Left lung (tissue), 4 donors: ENCODE measurements at regions not wholly inside any gene's neighbourhood (a gene's known extent, or its start where the extent isn't known, plus 50 kb on each side); places are given as distances from the start of the nearest gene placed in this dataset.

Source experiments
- ATAC-seq: fragments of 200-7000 bp; cut with Tn5 transposase; one replicate; pipeline ENCODE4 v1.9.1; 2020; ENCODE audit warnings: moderate library complexity
- DNase-seq, 4 donors: peaks; one replicate each; pipeline ENCODE4 v3.0.0-alpha.2; 2013 to 2020
- H3K27ac ChIP-seq, 2 donors: fragments of 200-600 bp; sonication (generic) in 1 of 2; one replicate each; pipeline versions ENCODE4 v1.5.0 to v1.8.0; 2020 to 2021
- H3K27me3 ChIP-seq, 2 donors: fragments of 200-600 bp; sonication (generic) in 1 of 2; one replicate each; pipeline versions ENCODE4 v1.5.0 to v1.8.0; 2020 to 2021
- H3K36me3 ChIP-seq, 2 donors: fragments of 200-600 bp; sonication (generic) in 1 of 2; one replicate each; pipeline versions ENCODE4 v1.5.0 to v1.8.0; 2020 to 2021
- H3K4me1 ChIP-seq, 2 donors: fragments of 200-600 bp; one replicate each; pipeline ENCODE4 v1.8.0; 2021
- H3K4me3 ChIP-seq, 2 donors: fragments of 200-600 bp; sonication (generic) in 1 of 2; one replicate each; pipeline versions ENCODE4 v1.5.0 to v1.8.0; 2020 to 2021; ENCODE audit warnings: mild to moderate bottlenecking in 1 of 2
- H3K9me3 ChIP-seq, 2 donors: fragments of 200-600 bp; sonication (generic) in 1 of 2; one replicate each; pipeline versions ENCODE4 v1.5.0 to v1.8.0; 2020 to 2021
- CTCF ChIP-seq, 2 donors: fragments of 200-600 bp; sonication (generic) in 1 of 2; IDR thresholded peaks; one replicate each; pipeline versions ENCODE4 v1.5.0 to v1.8.0; 2021; ENCODE audit warnings: antibody characterized with exemption in 2 of 2
- intact Hi-C, 2 donors: fragments of 100-400 bp; cut with DNase I; formaldehyde crosslinking; loops; one replicate each; pipeline versions ENCODE4 v1.11.2 to v1.14.2; 2022
- donor health status: DM: no; HTN: yes; CAD: no.
- donor health status: DM: no; HTN: no; CAD: no.

GRCh38 chr7:48813472-48813871 lies 110.9 kb upstream of the CDC14C start:
- Histone ChIP-seq H3K27ac (no peak overlapping the region), H3K9me3 (no peaks in the 10 kb centered on the region), H3K4me1 (no peaks in the 10 kb centered on the region), H3K27me3 (no peaks in the 10 kb centered on the region), H3K36me3 (no peaks in the 10 kb centered on the region), H3K4me3 (no peak overlapping the region)
- TF ChIP-seq CTCF (IDR thresholded peaks at IDR 0.05) = no peak
- intact Hi-C loops = no loop called here
- no peak for DNase-seq
- peak; percentile 53 for ATAC-seq

- Histone ChIP-seq H3K4me3 (no peak overlapping the region), H3K4me1 (no peaks in the 10 kb centered on the region), H3K27ac (no peak overlapping the region), H3K9me3 (no peaks in the 10 kb centered on the region), H3K36me3 (no peaks in the 10 kb centered on the region), H3K27me3 (no peaks in the 10 kb centered on the region)
- DNase-seq (no peak), ATAC-seq (no peak)
- intact Hi-C loops = no loop called here
- TF ChIP-seq CTCF (IDR thresholded peaks at IDR 0.05) = no peak
Measured at GRCh38 chr7:48822138-48822537, 102.2 kb upstream of the CDC14C start.

DNA sequence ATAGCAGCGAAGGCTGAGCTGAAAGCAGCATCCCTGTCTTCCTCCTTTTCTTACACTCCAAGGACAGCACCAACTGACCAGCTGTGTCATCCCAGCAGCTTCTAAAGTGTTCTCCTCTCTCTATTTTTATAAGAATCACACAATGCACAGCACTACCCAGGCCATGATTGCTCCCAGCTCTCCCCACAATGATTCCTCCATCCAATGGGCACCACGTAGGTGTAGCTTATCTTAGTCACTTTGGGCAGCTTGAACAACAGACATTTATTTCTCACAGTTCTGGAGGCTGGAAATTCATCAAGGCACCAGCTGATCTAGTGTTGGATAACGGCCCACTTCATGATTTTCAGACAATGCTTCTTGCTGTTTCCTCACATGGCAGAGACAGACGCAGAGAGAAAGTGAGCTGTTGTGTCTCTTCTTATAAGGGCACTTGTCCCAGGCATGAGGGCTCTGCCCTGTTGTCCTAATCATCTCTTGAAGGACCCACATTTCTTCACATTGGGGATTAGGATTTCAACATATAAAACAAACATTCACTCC lies 92.0 kb upstream of the CDC14C start:
- ATAC-seq (no peak), DNase-seq (no peak)
- H3K27ac ChIP-seq = no peak overlapping the region
- intact Hi-C loops = no loop called here
- H3K36me3 ChIP-seq = no peaks in the 10 kb centered on the region
- H3K27me3 ChIP-seq = no peaks in the 10 kb centered on the region
- no peak overlapping the region for H3K4me3 ChIP-seq
- no peak for TF ChIP-seq CTCF (IDR thresholded peaks at IDR 0.05)
- no peaks in the 10 kb centered on the region for H3K4me1 ChIP-seq
- no peaks in the 10 kb centered on the region for H3K9me3 ChIP-seq

DNA sequence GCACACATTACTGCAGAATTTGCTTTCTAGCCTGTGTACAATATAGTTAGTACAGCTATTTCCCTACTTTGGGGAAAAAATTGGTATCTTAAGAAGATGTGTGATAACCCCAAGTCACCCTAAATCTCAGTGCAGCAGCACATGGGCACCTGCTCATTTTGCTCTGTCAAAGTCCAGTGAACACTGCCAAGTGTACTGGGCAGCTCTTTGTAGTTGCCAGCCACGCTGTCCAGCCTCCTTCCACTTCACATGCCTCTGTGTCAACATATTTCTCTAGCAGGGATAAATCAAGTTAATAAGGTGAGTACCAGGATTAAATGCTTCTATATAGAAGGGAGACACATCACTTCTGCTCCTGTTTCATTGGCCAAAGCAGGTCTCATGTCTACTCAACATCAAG lies 87.1 kb upstream of the CDC14C start:
- no peak overlapping the region for H3K27ac ChIP-seq
- intact Hi-C loops = no loop called here
- no peak for ATAC-seq
- H3K36me3 ChIP-seq = no peaks in the 10 kb centered on the region
- H3K4me1 ChIP-seq = no peaks in the 10 kb centered on the region
- no peak overlapping the region for H3K4me3 ChIP-seq
- no peak for DNase-seq
- TF ChIP-seq CTCF (IDR thresholded peaks at IDR 0.05) = no peak
- no peaks in the 10 kb centered on the region for H3K27me3 ChIP-seq
- H3K9me3 ChIP-seq = no peaks in the 10 kb centered on the region

- DNase-seq (no peak), ATAC-seq (no peak)
- intact Hi-C loops = no loop called here
- H3K27ac ChIP-seq = no peak overlapping the region
- H3K9me3 ChIP-seq = no peaks in the 10 kb centered on the region
- TF ChIP-seq CTCF (IDR thresholded peaks at IDR 0.05) = no peak
- H3K4me1 ChIP-seq = no peaks in the 10 kb centered on the region
- no peaks in the 10 kb centered on the region for H3K27me3 ChIP-seq
- no peak overlapping the region for H3K4me3 ChIP-seq
- H3K36me3 ChIP-seq = no peaks in the 10 kb centered on the region
Measured at GRCh38 chr7:48839108-48839507, 85.2 kb upstream of the CDC14C start.
